Right kidney (tissue), 1 donor: ENCODE measurements at regions not wholly inside any gene's neighbourhood (a gene's known extent, or its start where the extent isn't known, plus 50 kb on each side); places are given as distances from the start of the nearest gene placed in this dataset.
A peak's percentile ranks its signal among the peaks of the same experiment; 100 is the strongest.

ENCODE experiments used
- DNase-seq: peaks from one replicate; pipeline ENCODE4 v3.0.0-alpha.2; 2016

DNA sequence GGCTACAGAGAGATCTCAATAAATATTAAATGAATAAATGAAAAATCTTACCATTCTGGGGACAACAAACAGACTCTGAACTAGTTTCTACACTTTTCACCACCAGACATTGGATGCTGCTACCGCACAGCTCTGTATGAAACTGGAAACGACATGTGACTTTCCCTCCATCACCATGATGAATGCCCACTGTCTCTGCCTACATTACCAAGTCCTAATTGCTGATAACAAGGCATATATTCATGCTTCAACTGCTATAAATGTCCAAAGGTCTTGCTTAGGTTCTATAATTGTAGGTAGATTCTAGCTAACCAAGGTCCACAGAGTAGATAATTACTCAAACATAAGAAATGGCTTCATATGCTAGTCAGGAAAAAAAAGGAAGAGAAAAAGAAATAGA lies 399.4 kb upstream of the ADGRL3 start:
- DNase-seq, result no peak

DNA sequence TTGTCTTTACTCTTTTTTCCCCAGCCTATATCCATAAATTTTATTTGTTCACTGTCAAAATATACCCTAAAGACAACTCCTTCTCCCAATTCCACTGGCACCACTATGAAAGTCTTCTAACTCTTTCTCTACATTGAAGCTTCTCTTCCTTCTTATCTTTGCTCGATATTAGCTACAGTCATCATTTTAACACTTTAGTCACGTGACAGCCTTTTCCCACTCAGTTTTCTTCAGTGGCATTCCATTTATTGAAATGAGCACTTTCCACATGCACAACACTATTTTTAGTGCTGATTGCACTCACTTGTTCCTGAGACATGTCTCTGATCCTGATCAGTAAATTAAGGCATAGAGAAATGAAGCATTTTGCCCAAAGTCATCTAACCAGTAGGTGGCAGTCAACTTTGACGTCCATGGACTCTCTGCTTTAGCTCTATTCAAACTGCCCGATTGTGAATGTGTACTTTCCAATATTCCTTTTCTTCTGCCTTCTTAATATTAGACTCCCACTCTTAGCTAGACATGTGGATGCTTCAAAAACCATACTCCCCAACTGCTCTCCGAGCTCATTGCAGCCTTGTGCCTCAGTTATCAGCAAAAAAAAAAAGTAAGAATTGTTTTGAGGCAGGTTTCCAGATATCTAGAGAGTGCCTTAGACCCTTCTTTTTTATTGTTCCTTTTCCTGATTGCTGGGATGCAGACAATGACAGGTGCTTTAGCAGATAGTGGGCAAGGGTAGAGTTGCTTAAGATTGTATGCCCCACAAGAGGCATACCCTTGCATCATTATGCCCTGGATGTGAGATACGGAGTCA lies 394.4 kb upstream of the ADGRL3 start:
- DNase-seq, result peak; percentile 4

GRCh38 chr4:60808726-60809485 lies 391.2 kb upstream of the ADGRL3 start:
- DNase-seq, result no peak

- no peak for DNase-seq
Observed at GRCh38 chr4:60809486-60809800, 390.7 kb upstream of the ADGRL3 start.

GRCh38 chr4:60812811-60813210 lies 387.3 kb upstream of the ADGRL3 start:
- DNase-seq, result no peak

DNA sequence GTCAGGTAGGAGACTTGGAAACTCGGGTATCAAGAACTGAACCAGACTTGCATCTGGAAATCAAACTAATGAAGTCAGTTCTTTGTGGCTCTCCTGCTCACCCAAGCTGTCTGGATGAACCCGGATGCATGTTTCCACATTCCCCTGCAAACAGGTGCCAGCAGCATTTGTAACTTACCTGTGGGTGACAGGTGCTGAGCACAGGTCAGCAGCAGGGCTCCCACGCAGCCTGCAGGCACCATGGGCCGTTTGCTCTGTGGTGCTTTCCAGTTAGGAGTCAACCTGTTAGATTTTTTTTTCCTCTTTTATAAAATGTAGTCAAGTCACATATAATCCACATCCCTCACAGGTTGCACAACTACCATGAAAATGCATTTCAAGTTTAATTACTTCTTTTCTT lies 385.6 kb upstream of the ADGRL3 start:
- DNase-seq, result no peak

- no peak for DNase-seq
Observed at GRCh38 chr4:60817609-60818008, 382.5 kb upstream of the ADGRL3 start.

GRCh38 chr4:60822986-60823385 lies 377.1 kb upstream of the ADGRL3 start:
- DNase-seq, result no peak

DNA sequence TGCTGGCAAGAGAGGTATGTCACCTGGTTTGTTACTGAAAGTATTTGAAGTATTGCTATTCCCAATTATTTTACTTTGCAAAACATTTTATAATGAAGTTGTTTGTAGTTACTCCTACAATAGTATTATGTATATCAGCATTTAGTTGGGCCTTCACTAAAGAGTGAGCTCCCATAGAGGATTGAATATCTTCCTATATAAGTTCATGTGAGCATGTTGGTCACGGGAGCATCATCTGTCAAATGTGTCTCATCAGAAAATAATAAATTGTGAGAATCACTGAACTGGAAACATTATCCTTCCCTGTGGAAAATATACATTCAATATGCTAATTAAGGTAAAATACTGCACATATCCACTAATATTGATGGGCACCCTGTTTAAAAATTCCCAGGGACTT lies 360.1 kb upstream of the ADGRL3 start:
- no peak for DNase-seq

- DNase-seq, result no peak
Observed at GRCh38 chr4:60846678-60847077, 353.4 kb upstream of the ADGRL3 start.

DNA sequence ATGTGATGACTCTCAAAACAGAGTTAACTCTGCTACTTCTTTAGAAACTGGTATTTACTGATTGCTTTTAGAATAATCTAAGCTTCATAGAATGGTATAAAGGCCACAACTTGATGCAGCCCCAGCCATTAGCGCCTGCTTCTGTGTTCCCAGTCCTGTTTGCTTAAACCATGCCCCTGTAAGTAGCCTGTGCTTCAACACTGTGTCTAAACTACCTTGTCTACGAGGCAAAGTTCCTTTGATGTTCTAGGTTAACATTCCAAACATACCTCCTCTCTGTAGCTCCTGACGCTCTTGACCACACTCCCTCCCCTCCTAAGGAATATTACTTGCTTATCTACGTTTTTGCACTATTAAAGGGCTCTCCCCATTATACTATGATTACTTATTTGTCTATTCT lies 352.5 kb upstream of the ADGRL3 start:
- DNase-seq, result no peak

DNA sequence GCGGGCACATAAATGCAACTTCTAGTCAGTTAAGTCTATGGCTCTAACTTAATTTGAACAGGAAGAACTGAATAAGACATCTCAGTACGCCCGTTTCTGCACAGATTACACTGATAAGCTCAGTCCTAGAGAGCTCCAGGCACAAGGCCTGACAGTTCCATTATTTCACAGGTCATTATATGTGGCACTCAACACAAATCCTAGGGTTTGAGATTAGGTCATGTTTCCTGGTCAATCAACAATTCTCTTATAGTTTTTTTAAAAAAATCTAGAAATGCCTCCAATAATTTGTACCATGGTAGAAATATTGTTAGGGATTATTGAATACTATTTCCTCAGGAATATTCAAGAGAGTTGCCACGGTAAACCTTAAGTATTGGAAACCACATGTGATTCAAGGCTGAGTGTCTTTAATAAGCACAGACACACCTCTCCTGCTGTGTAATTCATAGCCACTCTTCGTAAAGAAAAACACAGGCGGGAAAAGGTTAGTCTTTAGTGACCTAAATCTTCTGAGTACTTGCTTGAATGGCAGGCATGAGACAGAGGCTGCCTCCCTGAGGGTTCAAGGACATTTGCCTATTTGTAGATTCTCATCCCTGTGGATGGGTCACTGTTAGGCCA lies 342.9 kb upstream of the ADGRL3 start:
- DNase-seq, result no peak

- DNase-seq, result no peak
Observed at GRCh38 chr4:60863442-60863841, 336.7 kb upstream of the ADGRL3 start.

GRCh38 chr4:60865273-60865672 lies 334.9 kb upstream of the ADGRL3 start:
- no peak for DNase-seq

GRCh38 chr4:60868232-60868960 lies 331.7 kb upstream of the ADGRL3 start:
- no peak for DNase-seq

DNA sequence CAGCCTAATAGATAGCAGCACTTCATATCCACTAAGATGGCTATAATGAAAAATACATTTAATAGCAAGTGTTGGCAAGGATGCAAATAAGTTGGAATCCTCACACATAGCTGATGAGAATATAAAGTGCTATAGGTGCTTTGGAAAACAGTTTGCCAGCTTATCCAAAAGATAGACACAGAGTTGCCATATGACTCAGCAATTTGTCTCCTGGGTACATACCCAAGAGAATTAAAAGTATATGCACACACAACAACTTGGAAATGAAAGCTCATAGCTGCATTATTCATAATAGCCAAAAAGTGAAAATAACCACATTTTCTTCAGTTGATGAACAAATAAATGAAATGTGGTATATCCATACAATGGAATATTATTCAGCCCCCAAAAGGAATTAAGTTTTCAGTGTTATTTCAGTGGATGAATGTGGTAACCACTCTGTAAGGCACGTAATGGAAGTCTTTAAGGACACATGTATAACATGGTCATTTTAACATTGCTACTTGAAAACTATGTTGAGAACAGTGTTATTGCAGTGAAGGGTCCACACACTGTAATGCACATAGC lies 320.9 kb upstream of the ADGRL3 start:
- no peak for DNase-seq

DNA sequence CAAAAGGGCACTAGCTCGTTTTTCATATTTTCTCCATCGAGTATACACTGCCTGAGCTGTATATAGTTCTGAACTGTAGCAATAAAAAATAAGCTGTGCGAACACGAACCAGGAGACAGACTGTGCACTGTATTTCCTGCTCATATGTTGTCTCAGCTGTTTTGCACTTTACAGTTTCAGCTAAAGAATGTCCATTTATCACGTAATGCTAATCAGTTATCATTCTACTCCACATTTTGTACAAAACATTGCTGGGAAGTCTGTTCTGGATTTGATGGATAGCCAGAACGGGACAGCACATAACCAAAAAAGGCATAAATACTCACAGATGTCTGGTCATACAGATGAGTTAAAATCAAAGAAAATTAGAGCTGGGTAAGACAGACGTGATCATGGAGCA lies 315.5 kb upstream of the ADGRL3 start:
- DNase-seq, result no peak

GRCh38 chr4:60885011-60885410 lies 315.1 kb upstream of the ADGRL3 start:
- no peak for DNase-seq

- no peak for DNase-seq
Observed at GRCh38 chr4:60890743-60891142, 309.4 kb upstream of the ADGRL3 start.

- no peak for DNase-seq
Observed at GRCh38 chr4:60891947-60892346, 308.2 kb upstream of the ADGRL3 start.

DNA sequence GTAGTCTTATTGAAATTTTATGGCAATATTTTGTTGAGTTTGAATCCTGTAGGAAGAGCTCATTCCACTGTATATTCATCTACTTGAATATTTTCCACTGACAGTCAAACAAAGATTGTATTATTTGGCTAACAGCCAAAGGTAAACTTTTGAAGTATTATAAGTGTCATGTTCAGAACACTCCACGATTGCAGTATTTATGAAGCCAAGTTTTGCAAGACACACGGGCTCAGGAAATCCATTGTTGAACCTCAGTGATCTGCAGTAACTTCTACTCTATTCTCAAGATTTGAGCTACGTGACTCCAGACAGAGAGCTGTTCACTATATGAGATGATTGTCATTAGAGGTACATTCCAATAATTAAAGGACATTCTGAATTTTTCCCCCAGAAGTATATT lies 302.7 kb upstream of the ADGRL3 start:
- DNase-seq, result no peak

DNA sequence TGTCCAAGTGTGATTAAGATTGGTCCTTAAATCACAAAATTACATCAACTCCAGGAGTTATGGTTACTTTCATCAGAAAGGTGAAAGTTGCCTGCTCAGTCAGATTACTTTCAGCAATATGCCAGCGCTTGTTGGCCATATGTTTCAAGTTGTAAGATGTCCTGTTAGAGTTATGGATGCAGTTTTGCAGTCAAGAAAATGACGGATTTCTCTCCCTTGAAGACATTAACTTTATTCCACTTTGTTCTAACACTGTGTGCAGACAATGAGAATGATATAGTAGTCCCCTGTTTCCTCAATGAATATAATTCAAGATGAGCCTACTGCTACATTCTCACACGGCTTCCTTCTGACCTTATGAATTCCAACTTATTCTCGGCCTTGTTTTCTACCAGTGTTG lies 295.0 kb upstream of the ADGRL3 start:
- DNase-seq, result no peak

- DNase-seq, result no peak
Observed at GRCh38 chr4:60911127-60911526, 289.0 kb upstream of the ADGRL3 start.
